Osteoblast (primary cell): ENCODE measurements at regions not wholly inside any gene's neighbourhood (a gene's known extent, or its start where the extent isn't known, plus 50 kb on each side); places are given as distances from the start of the nearest gene placed in this dataset.

Experiments
- DNase-seq: peaks from one replicate; pipeline ENCODE4 v3.0.0; 2011; ENCODE audit warnings: low spot score, mixed read lengths; ENCODE audit not compliant: insufficient read length; ENCODE audit errors: missing footprints
- H2AFZ ChIP-seq: 2 replicates; pipeline ENCODE4 v1.6.0; 2011; ENCODE audit warnings: mild to moderate bottlenecking, low read length
- H3K27ac ChIP-seq: 2 replicates; pipeline ENCODE4 v1.5.1; 2011; ENCODE audit warnings: mild to moderate bottlenecking, low read depth, low read length, moderate library complexity
- H3K27me3 ChIP-seq: 2 replicates; pipeline ENCODE4 v1.6.0; 2012; ENCODE audit warnings: mild to moderate bottlenecking, control low read depth, inconsistent platforms, low read length, moderate library complexity; ENCODE audit not compliant: insufficient read depth
- H3K36me3 ChIP-seq: 2 replicates; pipeline ENCODE4 v1.5.1; 2011; ENCODE audit warnings: mild to moderate bottlenecking, low read length, control low read depth, moderate library complexity; ENCODE audit not compliant: insufficient read depth
- H3K4me1 ChIP-seq: 2 replicates; pipeline ENCODE4 v1.5.1; 2011; ENCODE audit warnings: mild to moderate bottlenecking, low read length, control low read depth, moderate library complexity; ENCODE audit not compliant: insufficient read depth
- H3K4me2 ChIP-seq: 2 replicates; pipeline ENCODE4 v1.6.0; 2011; ENCODE audit warnings: mild to moderate bottlenecking, low read length; ENCODE audit not compliant: insufficient read depth
- H3K4me3 ChIP-seq: fragments of 200-600 bp; sonication (generic); 3 replicates; pipeline ENCODE4 v1.5.1; 2012; ENCODE audit warnings: mild to moderate bottlenecking, low read length, inconsistent platforms; ENCODE audit not compliant: insufficient read depth
- H3K79me2 ChIP-seq: 2 replicates; pipeline ENCODE4 v1.6.0; 2012; ENCODE audit warnings: mild to moderate bottlenecking, low read length, control low read depth, inconsistent platforms; ENCODE audit not compliant: insufficient read depth
- H3K9me3 ChIP-seq: 2 replicates; pipeline ENCODE4 v1.5.1; 2011; ENCODE audit warnings: low read depth, low read length, control low read depth
- H4K20me1 ChIP-seq: 2 replicates; pipeline ENCODE4 v1.6.0; 2012; ENCODE audit warnings: mild to moderate bottlenecking, low read length, control low read depth; ENCODE audit not compliant: insufficient read depth
- CTCF ChIP-seq: IDR thresholded peaks from 2 replicates; pipeline ENCODE4 v1.5.1; 2011; ENCODE audit warnings: mild to moderate bottlenecking, low read depth, low read length, moderate library complexity; ENCODE audit errors: extremely low read depth

DNA sequence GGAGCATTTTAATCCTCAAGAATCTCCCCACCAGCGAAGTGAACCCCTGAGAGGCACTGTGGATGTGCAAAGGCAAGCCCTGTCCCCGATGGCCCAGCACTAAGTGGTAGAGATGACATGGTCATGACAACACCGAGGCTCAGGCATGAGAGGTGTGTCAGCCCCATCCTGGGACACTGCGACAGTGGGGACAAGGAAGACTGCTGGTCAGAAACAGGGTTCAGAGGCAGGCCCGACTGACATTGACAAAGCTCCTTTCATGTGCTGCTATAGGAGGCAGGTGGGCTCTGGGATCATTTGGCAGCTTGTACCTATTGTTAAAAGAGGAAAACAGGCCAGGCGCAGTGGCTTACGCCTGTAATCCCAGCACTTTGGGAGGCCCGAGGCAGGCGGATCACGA is 54.3 kb upstream of the MYEOV start:
- no peak for DNase-seq
- no peak overlapping the region for H3K4me3 ChIP-seq
- no peak for TF ChIP-seq CTCF
- H3K27me3 ChIP-seq, result peaks cover 30% of the 10 kb centered on the region
- H2AFZ ChIP-seq, result no peak overlapping the region
- H3K36me3 ChIP-seq, result no peaks in the 10 kb centered on the region
- H3K27ac ChIP-seq, result no peak overlapping the region
- H3K4me1 ChIP-seq, result no peaks in the 10 kb centered on the region
- no peaks in the 10 kb centered on the region for H3K79me2 ChIP-seq
- no peaks in the 10 kb centered on the region for H3K9me3 ChIP-seq
- no peaks in the 10 kb centered on the region for H4K20me1 ChIP-seq
- H3K4me2 ChIP-seq, result no peak overlapping the region

- no peaks in the 10 kb centered on the region for H3K36me3 ChIP-seq
These were observed 53.5 kb upstream of the MYEOV start for GRCh38 chr11:69240332-69241074.

DNA sequence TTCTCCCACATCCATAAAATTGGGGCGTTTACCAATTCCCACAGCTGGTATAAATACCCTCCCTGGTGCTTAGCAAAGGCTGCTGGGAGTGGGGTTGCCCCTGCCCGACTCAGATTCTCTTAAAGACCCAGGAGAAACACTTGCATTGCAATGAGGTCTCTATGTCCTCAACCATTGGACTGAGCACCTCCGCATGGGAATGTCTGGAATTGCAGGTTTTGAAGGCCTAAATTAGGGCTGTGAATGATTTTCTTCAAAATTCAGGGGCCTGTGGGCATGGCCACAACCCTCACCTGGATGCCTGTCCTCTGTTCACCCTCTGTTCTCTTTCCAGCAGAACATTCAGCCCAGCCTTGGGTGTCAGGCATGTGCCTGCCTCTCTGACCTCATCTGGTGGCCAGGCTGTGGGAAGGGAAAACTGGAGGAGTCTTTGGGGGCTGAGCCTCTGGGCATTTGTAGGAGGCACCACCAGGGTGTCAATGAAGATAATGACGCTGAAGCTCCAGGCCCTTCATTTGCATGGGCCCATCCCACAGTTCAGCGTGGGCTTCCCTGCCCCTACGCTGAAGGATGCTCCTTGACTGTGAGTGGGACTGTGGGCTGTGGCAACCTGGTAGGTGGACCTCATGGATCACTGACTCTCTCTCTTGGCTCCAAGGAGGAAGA is 52.7 kb upstream of the MYEOV start:
- Histone ChIP-seq H3K27ac (no peak overlapping the region), H4K20me1 (no peaks in the 10 kb centered on the region), H2AFZ (no peak overlapping the region), H3K79me2 (no peaks in the 10 kb centered on the region), H3K36me3 (no peaks in the 10 kb centered on the region), H3K27me3 (peaks cover 28% of the 10 kb centered on the region), H3K4me1 (no peaks in the 10 kb centered on the region), H3K4me3 (no peak overlapping the region), H3K9me3 (no peaks in the 10 kb centered on the region), H3K4me2 (no peak overlapping the region)
- no peak for TF ChIP-seq CTCF
- no peak for DNase-seq

More at GRCh38 chr11:69240332-69241074, 53.5 kb upstream of the MYEOV start:
- Histone ChIP-seq H3K27ac (no peak overlapping the region), H2AFZ (no peak overlapping the region), H4K20me1 (no peaks in the 10 kb centered on the region), H3K4me2 (no peak overlapping the region), H3K9me3 (no peaks in the 10 kb centered on the region), H3K4me1 (no peaks in the 10 kb centered on the region), H3K79me2 (no peaks in the 10 kb centered on the region), H3K4me3 (no peak overlapping the region), H3K27me3 (peaks cover 28% of the 10 kb centered on the region)
- TF ChIP-seq CTCF, result peak; percentile 51
- peak; percentile 72 for DNase-seq

GRCh38 chr11:69241844-69242243 is 52.1 kb upstream of the MYEOV start:
- Histone ChIP-seq H3K27ac (no peak overlapping the region), H2AFZ (no peak overlapping the region), H3K9me3 (no peaks in the 10 kb centered on the region), H3K27me3 (peaks cover 26% of the 10 kb centered on the region), H3K4me3 (no peak overlapping the region), H3K79me2 (no peaks in the 10 kb centered on the region), H3K4me2 (no peak overlapping the region), H3K36me3 (no peaks in the 10 kb centered on the region), H4K20me1 (no peaks in the 10 kb centered on the region), H3K4me1 (no peaks in the 10 kb centered on the region)
- TF ChIP-seq CTCF, result no peak
- DNase-seq, result no peak
